HG02571 (cell line): ENCODE measurements at regions not wholly inside any gene's neighbourhood (a gene's known extent, or its start where the extent isn't known, plus 50 kb on each side); places are given as distances from the start of the nearest gene placed in this dataset.
"Not testable (repeated sequence)": the region's sequence is repeated elsewhere in the genome, so short reads cannot be mapped to it uniquely, and the experiment has no call there.

Experiments
- ATAC-seq: cut with Tn5 transposase; IDR thresholded peaks from one replicate; pipeline ENCODE4 v1.9.1; 2021; ENCODE audit warnings: mild to moderate bottlenecking, moderate library complexity; ENCODE audit not compliant: unreplicated experiment

DNA sequence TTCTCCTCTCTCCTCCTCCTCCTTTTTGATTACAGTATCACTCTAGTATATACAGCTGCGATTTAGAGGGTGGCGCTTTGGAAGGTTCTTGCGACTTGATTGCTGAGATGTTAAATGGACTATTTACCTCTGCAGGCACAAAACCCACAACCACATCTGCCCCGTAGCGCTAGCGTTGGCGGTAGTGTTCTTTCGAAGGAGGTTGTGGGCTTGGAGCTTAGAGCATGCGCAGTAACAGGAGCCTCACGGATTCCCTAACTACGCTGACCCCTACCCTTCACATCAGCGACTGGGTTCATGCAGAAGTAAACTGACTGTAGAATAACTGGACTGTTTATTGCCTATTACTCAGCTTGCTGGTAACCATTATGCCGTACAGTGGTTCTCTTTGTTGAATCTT lies 58.0 kb downstream of the CGGBP1 start:
- no peak for ATAC-seq

DNA sequence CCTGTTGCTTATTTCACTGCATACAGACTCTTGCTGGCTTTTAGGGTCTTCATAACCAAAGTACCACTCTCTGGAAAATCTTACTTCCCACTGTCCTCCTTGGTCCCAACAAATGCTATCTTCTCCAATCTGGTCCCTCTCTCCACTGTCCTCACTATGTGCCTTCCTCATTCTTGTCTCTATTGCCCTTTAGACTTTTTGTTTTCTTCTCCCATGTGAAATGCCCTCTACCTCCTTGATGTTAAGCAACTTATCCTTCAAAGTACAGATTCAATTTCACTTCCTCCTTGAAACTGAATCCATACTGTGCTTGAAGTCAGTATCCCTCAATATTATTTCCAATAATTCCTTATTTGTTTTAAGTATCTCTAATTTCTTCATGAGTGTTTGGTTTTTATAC lies 60.8 kb downstream of the CGGBP1 start:
- ATAC-seq: no peak

DNA sequence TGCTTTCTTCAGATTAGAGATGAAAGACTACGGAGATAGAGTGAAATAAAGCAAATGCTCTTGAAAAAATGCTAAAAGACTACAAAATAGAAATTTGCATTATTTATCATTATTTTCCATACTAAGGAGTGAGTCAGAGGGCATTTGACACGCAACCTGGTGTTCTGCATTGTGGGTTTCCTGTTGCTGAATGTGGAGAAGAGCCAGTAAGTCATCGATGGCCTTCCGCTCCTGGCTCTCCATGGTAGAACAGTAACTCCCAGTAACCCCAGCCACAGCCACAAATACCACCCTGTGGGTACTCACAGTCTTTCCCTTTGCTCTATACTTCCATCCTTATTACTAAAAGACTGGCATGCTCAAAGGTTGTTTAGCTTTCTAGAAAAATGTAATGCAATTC lies 61.5 kb downstream of the CGGBP1 start:
- ATAC-seq: peak; percentile 73

DNA sequence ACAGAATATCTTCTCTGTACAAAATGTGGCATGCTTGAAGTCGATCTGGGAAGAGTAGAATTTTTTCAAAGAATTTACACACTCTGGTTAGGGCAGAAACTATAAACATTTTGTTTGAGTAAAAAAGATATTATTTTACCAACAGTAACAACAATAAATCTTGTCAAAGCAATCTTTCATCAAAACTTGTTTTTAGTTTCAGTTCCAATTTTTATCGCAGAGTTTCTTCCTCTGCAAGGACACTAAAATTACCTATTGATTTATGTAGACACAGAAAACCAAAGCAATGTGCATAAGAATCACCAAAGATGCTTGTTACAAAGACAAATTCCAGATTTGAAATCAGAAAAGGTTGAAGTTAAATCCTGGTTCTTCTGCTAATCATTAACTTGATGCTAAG lies 61.9 kb downstream of the CGGBP1 start:
- ATAC-seq: peak; percentile 12

DNA sequence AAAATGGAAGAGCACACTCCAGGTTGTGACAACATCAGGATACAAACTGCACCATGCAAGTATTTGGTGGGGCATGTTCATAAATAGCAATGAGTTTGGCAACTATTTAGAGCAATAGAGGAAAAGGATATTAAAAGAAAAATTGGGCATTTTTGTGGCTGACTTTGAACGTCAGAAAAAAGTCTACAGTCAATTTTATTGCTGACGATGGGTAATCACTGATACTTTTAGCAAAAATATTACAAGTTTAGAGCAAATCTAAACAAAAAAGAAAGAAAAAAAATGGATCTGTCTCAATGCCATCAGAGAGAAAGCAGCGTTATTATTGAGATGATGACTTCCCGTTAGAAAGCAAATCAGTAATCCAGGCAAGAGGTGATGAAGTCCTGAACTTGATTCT lies 65.2 kb downstream of the CGGBP1 start:
- ATAC-seq: no peak

DNA sequence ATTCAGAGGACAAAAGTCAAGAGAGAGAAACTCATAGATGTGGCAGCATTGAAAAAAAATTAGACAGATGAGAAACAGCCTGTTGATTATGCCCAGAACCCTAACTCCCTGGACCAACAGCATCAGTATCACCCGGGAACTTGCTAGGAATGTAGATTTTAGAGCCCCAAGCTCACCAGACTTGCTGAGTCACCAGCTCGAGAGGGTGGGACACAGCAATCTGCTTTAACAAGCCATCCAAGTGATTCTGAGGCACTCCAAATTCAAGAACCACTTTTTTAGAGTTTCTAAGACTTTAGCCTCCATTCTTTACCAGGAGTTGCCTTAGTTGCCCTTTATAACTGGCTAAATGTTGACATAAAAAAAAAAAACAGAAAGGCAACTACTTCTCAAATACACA lies 70.9 kb downstream of the CGGBP1 start:
- no peak for ATAC-seq

DNA sequence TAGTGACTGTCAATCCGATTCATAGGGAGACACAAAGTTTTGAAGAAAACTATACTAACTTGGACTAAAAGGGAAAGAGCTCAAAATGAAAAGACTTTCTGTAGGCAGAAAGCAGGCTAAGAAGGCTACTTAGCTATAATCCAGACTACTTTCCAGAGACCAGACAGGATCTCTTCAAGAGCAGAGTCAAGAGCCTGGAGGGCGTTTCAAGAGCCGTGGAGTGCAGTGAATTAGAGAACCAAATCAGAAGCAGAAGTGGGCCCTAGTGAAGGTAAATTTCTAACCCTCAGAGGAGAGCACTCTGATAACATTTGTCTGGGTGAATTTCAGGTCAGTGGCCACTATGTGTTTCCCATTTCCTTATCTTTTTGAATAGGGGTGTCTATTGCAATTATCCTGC lies 76.4 kb downstream of the CGGBP1 start:
- ATAC-seq: no peak

DNA sequence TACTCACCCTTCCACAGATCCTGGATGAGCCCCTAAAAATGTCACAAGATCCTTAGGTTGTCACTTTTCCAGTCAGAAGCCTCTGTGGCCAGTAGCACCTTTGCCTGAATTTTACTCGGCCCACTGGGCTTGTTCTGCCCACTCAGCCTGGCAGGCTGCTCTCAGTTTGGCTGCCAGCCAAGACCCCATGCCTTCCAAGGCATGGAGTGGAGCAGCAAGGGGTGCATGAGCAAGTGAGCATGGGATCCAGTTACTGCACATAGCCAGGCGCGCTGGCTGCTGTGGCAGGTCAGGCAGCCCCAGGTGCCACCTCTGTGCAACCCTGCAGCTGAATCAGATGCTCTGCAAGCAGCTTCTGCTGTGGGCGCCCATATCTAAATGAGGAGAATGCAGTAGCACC lies 79.3 kb downstream of the CGGBP1 start:
- ATAC-seq: no peak

DNA sequence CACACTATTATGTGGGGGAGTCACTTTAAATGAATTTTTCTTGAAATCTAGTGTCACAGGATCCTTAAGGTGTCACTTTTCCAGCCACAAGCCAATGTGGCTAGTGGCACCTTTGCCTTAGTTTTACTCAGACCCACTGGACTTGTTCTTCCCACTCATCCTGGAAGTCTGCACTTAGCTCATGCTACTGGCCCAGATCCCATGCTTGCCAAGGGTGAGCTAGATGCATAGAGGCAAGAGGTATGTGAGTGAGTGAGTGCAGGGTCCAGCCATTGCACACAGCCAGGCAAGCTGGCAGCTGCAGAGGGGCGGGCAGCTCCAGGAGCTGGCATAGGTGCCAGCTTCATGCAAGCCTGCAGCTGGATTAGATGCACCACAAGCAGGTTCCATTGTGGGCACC lies 81.0 kb downstream of the CGGBP1 start:
- ATAC-seq: no peak

DNA sequence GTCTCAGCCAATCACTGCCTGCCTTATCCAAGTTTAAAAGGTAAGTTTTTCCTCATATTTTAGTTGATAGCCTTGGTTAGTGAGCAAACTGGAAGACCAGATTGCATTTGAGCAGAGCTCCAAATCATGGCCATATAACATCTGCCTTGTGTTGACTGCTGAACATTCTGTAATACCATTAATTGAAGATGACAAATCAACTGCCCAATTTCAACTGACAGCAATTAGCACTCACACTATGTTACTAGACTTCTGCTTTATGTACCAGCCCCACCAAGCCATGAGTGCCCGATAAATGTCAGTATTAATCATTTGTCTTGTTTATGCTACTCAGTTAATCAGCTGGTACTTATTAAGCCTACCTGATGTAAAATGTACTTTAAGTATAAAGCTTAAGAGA lies 83.1 kb downstream of the CGGBP1 start:
- ATAC-seq: no peak

DNA sequence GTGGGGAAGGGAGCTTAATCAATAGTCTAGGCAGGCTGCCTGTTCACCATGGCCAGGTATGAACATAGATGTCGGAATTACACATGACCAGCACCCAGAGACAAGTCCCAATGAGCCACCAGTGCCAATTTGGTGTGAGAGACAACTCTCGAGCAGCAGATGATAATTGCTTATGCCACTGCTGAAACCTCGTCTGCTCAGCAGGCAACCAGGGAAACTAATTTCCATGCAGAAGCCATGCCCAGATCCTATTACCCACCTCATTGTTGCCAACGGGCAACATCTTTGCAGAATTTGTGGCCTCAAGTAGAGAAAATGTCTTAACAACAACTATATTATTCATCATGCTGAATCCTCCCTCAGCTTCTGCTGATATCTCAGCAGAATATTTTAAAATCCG lies 84.9 kb downstream of the CGGBP1 start:
- ATAC-seq: no peak

DNA sequence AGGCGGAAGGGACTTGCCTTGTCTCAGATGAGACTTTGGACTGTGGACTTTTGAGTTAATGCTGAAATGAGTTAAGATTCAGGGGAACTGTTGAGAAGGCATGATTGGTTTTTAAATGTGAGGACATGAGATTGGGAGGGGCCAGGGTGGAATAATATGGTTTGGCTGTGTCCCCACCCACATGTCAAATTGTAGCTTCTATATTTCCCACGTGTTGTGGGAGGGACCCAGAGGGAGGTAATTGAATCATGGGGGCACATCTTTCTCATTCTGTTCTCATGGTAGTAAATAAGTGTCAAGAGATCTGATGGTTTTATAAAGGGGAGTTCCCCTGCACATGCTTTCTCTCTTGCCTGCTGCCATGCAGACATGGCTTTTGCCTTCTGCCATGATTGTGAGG lies 89.2 kb downstream of the CGGBP1 start:
- ATAC-seq: no peak

DNA sequence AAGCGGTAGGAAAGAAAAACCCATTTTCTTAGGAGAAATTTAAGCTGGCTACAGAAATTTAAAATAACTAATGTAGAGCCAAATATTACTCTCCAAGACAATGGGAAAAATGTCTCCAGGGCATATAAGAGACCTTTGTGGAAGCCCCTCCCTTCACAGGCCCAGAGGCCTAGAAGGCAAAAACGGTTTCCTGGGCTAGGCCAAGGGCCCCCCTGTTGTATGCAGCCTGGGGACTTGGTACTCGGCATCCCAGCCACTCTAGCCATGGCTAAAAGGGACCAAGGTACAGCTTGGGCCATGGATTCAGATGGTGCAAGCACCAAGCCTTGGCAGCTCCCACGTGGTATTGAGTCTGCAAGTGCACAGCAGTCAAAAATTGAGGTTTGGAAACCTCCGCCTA lies 90.1 kb downstream of the CGGBP1 start:
- ATAC-seq: no peak

DNA sequence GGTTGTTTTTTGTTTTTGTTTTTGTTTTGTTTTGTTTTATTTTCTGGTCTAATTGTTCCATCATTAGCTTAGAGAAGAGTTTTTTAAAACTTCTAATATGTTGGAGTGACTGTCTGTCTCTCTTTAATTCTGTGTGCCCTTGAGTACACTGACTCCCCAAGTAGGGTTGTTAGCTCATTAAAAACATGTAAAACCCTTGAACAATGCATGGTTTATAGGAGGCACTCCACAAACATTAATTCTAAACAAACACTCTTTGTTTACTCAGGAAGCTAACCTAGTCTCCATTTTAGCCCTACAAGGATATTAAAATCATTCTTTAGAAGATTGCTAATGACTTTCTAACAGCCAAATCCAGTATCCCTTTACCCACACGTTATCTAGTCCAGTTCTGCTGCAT lies 100.5 kb downstream of the CGGBP1 start:
- no peak for ATAC-seq

DNA sequence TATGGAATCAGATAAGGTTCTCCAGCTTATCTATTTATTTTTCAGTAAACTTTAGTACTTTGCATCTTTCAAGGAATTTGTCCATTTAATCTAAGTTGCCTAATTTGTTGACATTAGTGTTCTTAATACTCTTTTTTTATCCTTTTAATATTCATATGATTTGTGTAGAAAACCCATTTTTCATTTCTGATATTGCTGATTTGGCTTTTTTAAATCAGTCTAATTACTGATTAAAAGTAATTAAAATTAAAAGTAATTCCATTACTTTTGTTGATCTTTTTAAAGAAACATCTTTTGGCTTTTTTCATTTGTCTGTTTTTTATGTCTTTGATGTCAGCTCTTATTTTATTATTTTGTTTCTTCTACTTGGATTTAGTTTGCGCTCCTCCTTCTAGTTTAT lies 101.2 kb downstream of the CGGBP1 start:
- no peak for ATAC-seq

DNA sequence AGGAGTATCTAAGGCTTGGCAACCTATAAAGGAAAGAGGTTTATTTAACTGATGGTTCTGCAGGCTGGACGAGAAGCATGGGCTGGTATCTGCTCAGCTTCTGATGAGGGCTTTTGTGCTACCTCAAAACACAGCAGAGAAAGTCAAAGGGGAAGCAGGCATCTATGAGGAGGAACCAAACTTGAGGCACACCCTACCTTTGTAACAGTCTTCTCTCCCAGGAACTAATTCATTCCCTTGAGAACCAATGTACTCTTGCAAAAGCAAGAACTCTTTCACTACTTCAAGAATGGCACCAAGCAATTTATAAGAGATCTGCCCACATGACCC lies 109.0 kb downstream of the CGGBP1 start:
- ATAC-seq: peak; percentile 51

DNA sequence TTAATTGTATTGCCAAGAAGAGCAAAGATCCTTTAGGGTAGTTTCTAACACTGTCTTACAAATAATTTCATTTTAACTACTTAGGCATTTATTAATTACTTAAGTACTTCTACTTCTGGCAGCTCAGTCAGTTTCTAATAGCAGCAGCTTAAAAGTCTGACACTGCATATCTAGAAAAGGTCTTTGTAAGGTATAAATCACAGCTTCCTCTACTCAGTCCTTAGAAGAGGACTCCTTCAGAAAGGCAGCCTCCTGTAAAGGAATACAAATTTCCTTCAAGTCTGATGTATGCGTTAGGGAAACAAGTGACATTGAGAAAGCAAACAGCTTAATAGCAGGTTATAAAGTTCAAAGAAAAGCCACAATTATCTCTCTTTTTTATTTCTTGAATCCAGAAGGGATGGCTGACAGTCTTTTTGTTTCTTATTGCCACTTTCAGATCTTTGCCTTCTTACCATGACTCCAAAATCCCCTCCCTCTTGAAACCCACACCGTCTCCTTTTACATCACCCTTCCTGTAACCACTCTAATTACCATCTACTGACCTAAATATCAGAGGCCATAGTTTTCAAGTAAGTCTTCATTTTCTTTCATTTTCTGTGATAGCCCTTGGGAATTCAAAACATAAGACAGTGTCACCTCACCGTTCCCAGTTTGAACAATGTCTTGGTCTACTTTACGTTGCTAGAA lies 109.5 kb downstream of the CGGBP1 start:
- peak; percentile 95 for ATAC-seq

DNA sequence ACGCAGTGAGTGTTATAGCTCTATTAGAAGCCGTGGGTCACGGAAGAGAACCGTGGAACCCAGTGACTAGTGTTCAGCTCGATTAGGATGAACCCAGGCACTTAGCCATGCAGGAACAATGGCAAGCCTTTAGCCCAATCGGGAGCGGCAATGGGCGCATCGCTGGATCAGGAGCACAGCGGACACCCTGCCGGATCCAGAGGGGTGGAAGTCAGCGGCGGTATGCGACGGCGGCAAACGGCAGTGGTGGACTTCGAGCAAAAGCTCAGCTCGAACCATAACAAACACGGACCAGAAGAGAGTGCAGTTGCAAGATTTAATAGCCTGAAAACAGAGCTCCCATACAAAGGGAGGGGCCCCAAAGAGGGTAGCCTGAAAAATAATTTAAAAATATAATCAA lies 112.8 kb downstream of the CGGBP1 start:
- ATAC-seq: not testable (repeated sequence)

DNA sequence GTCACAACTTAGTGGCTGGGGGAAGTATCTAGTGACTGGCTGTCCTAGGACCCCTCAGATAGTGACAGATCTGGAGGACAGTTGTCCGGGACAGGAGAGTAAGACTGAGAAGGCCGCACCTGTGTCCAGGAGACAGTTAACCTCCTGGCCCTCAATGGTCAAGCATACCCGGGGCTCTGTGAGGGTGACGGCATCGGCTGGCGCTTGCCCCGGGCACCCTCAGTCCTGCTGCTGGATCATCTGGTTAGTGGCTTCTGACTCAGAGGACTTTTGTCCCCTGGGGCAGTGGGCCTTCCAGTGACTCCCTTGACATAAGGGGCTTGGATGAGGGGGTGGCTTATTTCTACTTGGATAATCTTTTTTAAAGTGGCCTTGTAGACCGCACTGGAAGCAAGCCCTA lies 116.5 kb downstream of the CGGBP1 start:
- not testable (repeated sequence) for ATAC-seq

DNA sequence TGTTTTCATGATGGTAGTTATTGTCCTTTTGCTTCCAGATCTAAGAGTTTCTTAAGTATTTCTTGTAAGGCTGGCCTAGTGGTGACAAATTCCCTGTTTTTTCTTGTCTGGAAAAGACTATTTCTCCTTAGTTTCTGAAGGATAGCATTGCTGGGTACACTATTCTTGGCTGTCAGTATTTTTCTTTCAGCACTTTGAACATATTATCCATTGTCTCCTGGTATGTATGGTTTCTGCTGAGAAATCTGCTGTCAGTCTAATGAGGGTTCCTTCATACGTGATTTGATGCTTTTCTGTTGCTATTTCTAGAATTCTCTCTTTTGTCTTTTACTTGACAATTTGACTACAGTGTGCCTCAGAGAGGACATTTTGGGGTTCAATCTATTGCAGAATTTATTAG lies 134.3 kb downstream of the CGGBP1 start:
- ATAC-seq: no peak

DNA sequence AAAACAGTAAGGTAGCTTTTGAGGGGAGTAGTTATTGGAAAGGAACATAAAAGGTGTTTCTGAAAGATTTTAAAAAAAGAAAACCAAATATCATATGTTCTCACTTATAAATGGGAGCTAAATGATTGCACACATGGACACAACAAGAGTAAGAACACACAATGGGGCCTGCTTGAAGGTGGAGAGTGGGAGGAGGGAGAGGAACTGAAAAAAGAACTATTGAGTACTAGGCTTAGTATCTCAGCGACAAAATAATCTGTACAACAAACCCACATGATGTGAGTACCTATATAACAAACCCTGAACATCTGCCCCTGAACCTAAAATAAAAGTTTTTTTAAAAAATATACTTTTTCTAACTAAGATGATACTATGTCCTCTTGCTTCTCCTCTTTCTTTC lies 138.3 kb downstream of the CGGBP1 start:
- no peak for ATAC-seq

DNA sequence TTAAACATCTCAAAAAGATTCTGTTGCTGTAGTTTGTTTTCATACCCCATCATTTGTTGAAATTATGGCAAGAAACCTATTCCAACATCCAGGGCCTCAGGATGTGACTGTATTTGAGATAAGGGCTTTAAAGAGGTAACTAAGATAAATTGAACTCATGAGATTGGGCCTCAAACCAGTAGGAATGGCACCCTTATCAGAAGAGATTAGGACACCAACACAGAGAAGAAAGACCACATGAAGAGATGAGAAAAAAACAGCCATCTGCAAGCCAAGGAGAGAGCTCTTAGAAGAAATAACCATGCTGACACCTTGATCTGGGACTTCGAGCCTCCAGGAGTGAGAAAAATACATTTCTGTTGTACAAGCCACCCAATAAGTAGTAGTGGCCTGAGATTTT lies 157.7 kb downstream of the CGGBP1 start:
- no peak for ATAC-seq

DNA sequence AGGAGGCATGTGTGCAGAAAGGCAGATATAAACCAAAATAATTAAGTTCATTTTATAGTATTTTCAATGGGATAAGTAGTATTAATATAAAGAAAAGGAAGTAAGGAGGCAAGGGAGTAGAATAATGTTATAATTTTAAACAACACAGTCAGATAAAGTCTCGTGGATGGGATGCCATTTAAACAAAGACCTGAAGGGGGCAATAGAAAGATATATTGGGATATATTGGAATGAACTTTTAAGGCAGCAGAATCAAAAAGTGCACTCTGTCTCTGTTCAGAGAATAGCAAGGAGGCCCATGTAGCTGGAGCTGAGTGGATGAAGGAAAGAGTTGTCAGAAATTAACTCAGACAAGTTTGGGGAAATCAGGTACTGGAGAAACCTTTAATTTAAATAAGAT lies 158.7 kb downstream of the CGGBP1 start:
- no peak for ATAC-seq

DNA sequence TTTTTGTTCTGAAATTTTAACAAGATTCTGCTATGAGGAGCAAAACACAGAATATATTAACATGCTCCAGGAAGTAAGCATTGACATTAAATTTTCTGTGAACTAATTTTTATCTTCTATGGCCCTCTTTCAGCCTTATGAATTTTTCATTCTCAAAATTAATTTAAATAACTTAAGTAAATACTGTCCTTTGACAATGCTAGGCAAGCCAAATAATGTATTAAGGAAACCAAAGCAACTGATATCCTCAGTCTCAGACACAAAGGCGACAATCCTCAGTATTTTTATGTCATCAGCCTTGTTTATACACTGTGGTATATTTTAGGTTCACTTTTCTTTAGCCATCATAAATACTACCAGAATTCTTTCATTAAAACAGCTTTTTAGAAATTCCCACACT lies 159.8 kb downstream of the CGGBP1 start:
- ATAC-seq: no peak
